NCI-H2029 treated with DMSO at 0.1 percent for 48 hours (cell line): ENCODE measurements at regions not wholly inside any gene's neighbourhood (a gene's known extent, or its start where the extent isn't known, plus 50 kb on each side); places are given as distances from the start of the nearest gene placed in this dataset.

Experiments
- DNase-seq: peaks from one replicate; lab custom pipeline; 2025; lab: John Stamatoyannopoulos, UW

DNA sequence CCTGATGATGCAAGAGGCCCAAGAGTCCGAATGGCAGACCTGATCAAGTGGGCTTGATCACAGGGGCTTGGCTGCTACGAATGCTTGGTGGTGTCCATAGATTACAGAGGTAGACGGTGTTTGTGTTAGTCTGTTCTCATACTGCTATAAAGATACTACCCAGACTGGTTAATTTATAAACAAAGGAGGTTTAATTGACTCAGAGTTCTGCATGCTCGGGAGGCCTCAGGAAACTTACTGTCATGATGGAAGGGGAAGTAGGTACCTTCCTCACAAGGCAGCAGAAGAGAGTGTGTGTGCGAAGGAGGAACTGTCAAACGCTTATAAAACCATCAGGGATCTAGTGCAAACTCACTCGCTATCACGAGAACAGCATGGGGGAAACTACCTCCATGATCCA is 268.9 kb upstream of the KLF6 start:
- DNase-seq = no peak

DNA sequence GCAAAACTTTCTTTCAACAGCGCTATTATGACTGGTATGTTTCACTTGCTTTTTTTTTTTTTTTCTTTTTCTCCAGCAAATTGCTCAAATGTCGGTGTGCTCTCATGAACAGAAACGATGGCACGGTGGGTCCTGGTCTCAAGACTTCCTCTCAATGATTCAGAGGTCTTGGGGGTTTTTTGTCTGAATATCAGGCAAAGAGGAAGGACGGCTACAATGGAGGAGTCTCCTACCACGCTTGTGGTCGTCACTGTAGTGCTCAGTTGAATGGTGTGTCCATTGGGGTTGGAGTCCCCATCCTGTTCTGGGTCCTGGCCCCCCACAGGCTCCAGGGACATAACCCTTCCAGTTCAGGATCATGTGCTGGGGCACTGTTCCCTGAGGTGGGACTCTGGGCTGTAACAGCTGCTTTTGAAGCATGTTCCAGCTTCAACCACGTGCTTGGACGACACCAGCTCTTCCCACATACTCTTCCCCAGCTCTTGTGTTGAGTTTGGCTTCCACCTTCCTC is 266.7 kb upstream of the KLF6 start:
- DNase-seq = no peak

- DNase-seq = no peak
Measured at GRCh38 chr10:4051011-4051640, 266.1 kb upstream of the KLF6 start.

GRCh38 chr10:4050061-4050460 is 265.1 kb upstream of the KLF6 start:
- DNase-seq = no peak

DNA sequence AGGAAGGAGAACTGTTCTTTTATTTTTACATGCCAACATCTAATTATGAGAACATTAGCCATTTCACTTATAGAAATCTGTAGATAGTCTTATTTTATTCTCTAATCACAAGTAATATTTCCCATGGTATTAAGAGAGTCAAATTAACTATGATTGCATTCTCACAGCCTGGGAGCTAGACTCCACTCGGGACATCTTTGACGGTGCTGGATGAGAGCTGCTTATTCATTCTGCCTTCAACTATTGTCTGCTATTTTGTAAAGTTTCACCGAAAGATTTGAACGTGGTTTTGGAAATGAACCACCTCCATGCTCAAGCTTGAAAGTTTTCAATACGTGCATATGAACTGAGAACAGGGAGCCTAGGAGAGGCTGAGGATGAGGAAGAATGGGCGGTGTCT is 264.3 kb upstream of the KLF6 start:
- DNase-seq = no peak

GRCh38 chr10:4048236-4048864 is 263.3 kb upstream of the KLF6 start:
- DNase-seq = no peak

DNA sequence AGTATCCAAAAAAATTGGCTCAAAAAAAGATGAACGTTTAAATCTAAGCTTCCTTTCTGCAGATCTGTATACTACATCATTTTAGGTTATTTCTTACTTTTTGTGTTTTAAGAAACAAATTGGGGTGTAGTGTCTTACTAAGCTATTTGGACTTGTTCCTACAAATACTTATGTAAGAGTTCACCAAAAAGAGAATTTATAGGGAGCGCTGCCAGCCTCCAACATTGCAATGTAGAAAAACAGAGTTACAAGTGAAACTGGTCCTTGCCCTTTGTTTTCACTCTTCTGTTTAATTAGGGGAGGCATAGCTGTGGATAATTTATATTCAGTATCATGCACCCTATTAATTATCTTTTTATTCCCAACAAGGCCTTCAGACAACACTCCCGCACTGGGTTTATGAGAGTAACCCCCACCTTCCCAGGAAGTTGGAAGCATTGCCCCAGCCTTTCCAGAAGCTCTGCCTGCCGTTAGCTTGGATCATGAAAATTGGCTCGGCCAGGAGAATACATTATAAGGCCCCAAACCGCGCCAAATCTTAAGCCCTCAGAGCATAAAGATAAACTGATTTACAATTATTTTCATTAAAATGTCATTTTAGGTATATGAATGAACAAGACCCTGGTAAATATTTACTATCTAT is 261.8 kb upstream of the KLF6 start:
- DNase-seq = no peak

GRCh38 chr10:4046030-4046429 is 261.0 kb upstream of the KLF6 start:
- no peak for DNase-seq

DNA sequence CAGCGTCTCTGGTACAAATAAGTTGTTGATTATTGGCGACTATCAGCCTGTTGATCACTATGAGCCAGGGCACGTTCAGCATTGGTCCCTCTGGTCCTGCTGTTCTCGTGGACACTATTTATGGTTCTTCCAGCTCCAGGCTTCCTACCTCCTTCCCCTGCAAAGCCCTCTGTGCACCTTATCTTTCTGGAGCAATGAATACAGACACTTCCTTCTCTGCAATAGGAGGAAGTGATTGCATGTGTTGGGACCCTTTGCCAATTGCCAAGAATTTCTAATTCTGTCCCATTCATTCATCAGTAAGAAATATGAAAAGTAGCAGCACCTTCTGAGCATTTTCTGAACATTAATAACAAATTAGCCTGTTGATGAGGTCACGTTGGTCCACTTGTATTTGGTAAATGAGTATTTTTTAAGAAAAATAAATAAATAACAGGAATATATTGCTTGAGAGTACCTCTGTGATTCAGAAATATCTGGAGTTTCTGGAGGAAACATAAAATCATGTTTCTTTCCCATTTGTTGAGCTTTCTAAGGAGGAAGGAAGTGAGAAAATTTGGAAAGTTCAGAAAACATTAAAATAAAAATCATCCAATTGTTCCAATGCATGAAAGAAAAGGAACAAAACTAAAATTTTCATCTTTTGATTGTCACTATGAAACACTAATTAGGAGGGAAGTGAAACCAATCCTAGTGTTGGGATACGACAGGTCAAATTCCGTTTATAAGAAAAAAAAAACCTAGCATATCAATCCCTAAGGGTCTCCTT is 259.1 kb upstream of the KLF6 start:
- no peak for DNase-seq

- DNase-seq = no peak
Measured at GRCh38 chr10:4041635-4042034, 256.6 kb upstream of the KLF6 start.

DNA sequence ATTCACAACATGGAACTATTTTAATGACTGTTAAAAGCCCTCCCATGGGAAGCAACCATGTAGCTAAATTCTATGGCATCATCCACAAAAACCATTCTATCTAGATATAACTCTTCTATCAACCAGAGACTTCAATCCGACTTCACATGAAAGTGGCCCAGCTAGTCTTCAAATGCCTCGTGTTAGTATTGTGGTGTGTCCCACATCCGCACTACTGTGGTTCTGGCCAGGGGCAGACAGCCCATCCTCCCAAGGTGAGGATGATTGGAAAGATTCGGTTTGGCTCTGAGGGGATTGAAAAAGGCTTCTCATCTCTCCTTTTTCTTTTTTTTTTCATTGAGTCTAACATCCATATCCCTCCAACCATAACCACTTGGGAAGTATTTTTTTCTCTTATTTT is 253.0 kb upstream of the KLF6 start:
- no peak for DNase-seq

DNA sequence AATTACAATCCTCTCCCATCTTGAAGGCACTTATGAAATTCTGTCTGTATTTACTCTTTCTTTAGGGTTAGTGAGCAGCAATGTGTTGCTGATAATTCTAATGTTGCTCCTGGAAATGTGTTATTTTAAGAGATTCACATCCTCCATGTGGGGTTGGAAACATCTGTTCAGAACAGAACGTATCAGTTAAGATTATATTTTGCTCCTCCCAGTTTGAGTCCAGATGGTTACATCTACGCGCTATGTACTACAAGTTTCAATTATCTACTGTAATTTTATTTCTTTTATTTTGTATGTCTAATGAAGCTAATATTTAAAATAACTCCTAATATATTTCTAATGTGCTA is 250.6 kb upstream of the KLF6 start:
- DNase-seq = no peak

- no peak for DNase-seq
Measured at GRCh38 chr10:4034907-4035598, 250.0 kb upstream of the KLF6 start.

DNA sequence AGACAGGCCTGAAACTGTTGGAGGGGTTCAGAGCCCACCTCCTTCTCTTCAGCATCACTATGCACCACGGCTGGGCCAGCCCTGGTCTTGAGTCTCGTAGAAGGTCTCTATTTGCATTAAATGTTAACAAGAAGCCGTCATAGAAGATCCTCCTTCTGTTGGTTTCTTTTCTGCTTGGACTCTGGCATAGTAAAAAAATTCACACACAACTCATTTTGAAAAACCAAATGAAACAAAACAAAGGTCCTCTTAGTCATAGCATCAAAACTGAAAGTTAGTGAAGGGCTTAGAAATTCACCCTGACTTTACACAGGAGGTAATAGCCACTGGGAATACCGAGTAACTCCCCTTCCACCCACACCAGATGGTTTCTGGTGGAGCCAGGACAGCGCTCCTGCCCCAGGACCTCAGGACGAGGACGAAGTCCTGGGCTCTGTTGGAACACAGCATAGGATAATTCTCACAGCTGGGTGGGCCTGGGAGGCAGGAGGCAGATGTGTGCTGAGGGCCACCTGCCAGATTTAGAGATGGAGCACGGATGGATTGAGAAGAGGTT is 248.4 kb upstream of the KLF6 start:
- no peak for DNase-seq

- no peak for DNase-seq
Measured at GRCh38 chr10:4029866-4030265, 244.9 kb upstream of the KLF6 start.

GRCh38 chr10:4028854-4029583 is 244.0 kb upstream of the KLF6 start:
- no peak for DNase-seq

DNA sequence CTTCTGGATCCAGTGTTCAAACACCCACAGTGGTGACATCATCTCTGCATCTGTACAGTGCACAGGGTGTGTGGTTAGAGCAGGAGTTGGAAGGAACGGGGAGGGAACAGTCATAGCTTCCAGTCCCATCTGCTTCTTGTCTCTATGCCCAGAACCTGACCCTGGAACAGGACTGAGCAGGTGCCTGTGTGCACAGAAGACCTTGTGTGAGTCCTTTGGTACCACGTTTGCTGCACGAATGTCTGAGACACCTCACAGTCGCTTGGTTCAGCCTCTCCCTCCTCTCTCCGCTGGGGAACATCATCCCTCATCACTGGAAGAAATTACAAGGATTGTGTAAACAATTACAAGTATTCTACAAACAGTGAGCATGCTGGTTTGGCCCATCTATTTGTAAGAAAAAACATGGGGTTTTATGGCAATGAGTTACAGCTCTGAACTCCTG is 243.0 kb upstream of the KLF6 start:
- no peak for DNase-seq

GRCh38 chr10:4025339-4025738 is 240.3 kb upstream of the KLF6 start:
- no peak for DNase-seq

DNA sequence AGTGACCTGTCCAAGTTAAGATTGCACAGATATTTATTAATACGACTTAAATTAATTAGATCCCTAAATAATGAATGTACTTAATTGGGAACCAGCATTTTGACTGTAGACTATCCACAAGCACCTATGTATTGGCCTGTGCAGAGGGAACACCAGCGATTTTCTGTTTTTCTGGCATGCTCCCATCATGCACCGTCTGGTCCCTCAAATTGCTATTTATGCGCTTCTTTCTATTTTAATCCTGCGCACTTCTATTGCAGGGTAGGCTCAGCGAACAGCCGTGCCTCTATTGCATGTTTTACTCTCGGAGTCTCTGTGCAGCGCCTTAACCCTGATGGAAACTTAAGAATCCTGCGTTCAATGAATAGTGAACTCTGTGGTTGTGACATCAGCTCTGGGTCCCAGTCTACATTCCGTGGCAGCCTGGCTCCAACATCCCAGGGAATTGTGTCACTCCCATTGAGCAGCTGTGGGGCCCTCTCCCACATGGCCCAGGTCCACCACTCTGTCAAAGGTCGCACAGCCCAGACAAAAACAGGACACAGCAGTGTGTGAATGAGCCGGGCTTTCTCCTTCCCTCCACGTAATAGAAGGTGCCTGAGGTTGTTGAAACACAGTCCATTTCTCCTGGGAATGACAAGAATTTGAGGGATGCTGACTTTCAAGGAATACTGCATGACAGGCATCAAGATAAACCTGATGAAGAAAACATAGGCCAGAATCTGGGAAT is 239.7 kb upstream of the KLF6 start:
- no peak for DNase-seq

- no peak for DNase-seq
Measured at GRCh38 chr10:4024027-4024426, 239.0 kb upstream of the KLF6 start.
